Transverse colon (tissue), 4 donors: ENCODE measurements at regions not wholly inside any gene's neighbourhood (a gene's known extent, or its start where the extent isn't known, plus 50 kb on each side); places are given as distances from the start of the nearest gene placed in this dataset.

Experiments
- DNase-seq: peaks from one replicate; pipeline ENCODE4 v3.0.0-alpha.2; 2019
- H3K27ac ChIP-seq, 4 donors: fragments of 200-600 bp; sonication (generic); 2 replicates each; pipeline ENCODE4 v1.5.1; 2016 to 2018; ENCODE audit warnings: inconsistent platforms in 4 of 4
- H3K27me3 ChIP-seq: fragments of 200-600 bp; sonication (generic); 2 replicates; pipeline ENCODE4 v1.5.1; 2017; ENCODE audit warnings: inconsistent platforms
- H3K36me3 ChIP-seq, 4 donors: fragments of 200-600 bp; sonication (generic); 2 replicates each; pipeline ENCODE4 v1.5.1; 2017 to 2019; ENCODE audit warnings: inconsistent platforms in 4 of 4
- H3K4me1 ChIP-seq, 4 donors: fragments of 200-600 bp; sonication (generic); 2 replicates each; pipeline ENCODE4 v1.5.1; 2017 to 2020; ENCODE audit warnings: inconsistent platforms in 4 of 4
- H3K4me3 ChIP-seq, 4 donors: fragments of 200-600 bp; sonication (generic); 1 replicate in 1 of 4; 2 replicates in 3 of 4; pipeline versions ENCODE4 v1.5.1 to v1.6.1; 2017 to 2019; ENCODE audit warnings: inconsistent platforms in 4 of 4
- H3K9me3 ChIP-seq, 2 donors: fragments of 200-600 bp; sonication (generic); 2 replicates each; pipeline ENCODE4 v1.5.1; 2017 to 2019; ENCODE audit warnings: inconsistent platforms in 2 of 2
- CTCF ChIP-seq, 5 experiments: fragments of 200-600 bp in 3 of 5; fragments of 450-650 bp in 2 of 5; sonication (generic) in 3 of 5; IDR thresholded peaks; 1 replicate in 2 of 5; 2 replicates in 3 of 5; pipeline ENCODE4 v1.5.1; 2016 to 2017; ENCODE audit warnings: antibody characterized with exemption in 5 of 5, inconsistent platforms in 3 of 5, mild to moderate bottlenecking in 2 of 5, moderate library complexity in 1 of 5
- EP300 ChIP-seq: sonication (generic); formaldehyde crosslinking; IDR thresholded peaks from one replicate; pipeline ENCODE4 v1.6.1; 2017; ENCODE audit warnings: antibody characterized with exemption, low read depth
- POLR2A ChIP-seq: fragments of 450-650 bp; IDR thresholded peaks from one replicate; pipeline ENCODE4 v1.6.1; 2016; ENCODE audit warnings: antibody characterized with exemption, mild to moderate bottlenecking, moderate library complexity
- POLR2AphosphoS5 ChIP-seq, 3 donors: sonication (generic); formaldehyde crosslinking; IDR thresholded peaks; one replicate each; pipeline ENCODE4 v1.6.1; 2016; ENCODE audit warnings: antibody characterized with exemption in 3 of 3
- WGBS, 2 donors: methylation state at CpG; one replicate each; pipeline ENCODE4 v1.1.5; 2018; ENCODE audit warnings: low coverage in 1 of 2; 5-methylcytosine and 5-hydroxymethylcytosine counted together
- in situ Hi-C, 4 donors: fragments of 200-750 bp; cut with MboI; loops; one replicate each; pipeline versions ENCODE4 v1.15.0 to v1.15.1; 2017; ENCODE audit warnings: low sequenced_read_pairs in 3 of 4, low pct_ligation_motif_present in 1 of 4, low pct_unique_long_range_greater_than_20kb in 1 of 4
- intact Hi-C: fragments of 100-400 bp; cut with DNase I; formaldehyde crosslinking; loops from one replicate; pipeline ENCODE4 v1.15.1; 2023; ENCODE audit warnings: low total_unique reads

- no peak overlapping the region for H3K4me3 ChIP-seq
- in situ Hi-C loops: no loop called here
- no peaks in the 10 kb centered on the region for H3K36me3 ChIP-seq
- no peak for DNase-seq
- intact Hi-C loops: no loop called here
- H3K9me3 ChIP-seq: no peaks in the 10 kb centered on the region
- peaks cover 58% of the 10 kb centered on the region for H3K27me3 ChIP-seq
- no peaks in the 10 kb centered on the region for H3K4me1 ChIP-seq
- H3K27ac ChIP-seq: no peak overlapping the region
- WGBS, 2 donors: 48 to 62% methylated on average over 4 to 12 of the region's 12 CpGs
- TF ChIP-seq CTCF (IDR thresholded peaks at IDR 0.05) (no peak), EP300 (no peak), POLR2AphosphoS5 (IDR thresholded peaks at IDR 0.05) (no peak), POLR2A (no peak)
Measured at GRCh38 chr17:36842963-36843558, 94.2 kb upstream of the LHX1 start.

GRCh38 chr17:36844013-36844412 lies 93.3 kb upstream of the LHX1 start:
- intact Hi-C loops: no loop called here
- no peak for DNase-seq
- 68% methylated on average over 2 of the region's 2 CpGs; no CpG with 5 or more reads in 1 of the 2 donors for WGBS, 2 donors
- in situ Hi-C loops: no loop called here
- Histone ChIP-seq H3K27me3 (peaks cover 60% of the 10 kb centered on the region), H3K4me1 (no peaks in the 10 kb centered on the region), H3K27ac (no peak overlapping the region), H3K9me3 (no peaks in the 10 kb centered on the region), H3K4me3 (no peak overlapping the region), H3K36me3 (no peaks in the 10 kb centered on the region)
- TF ChIP-seq EP300 (no peak), POLR2AphosphoS5 (IDR thresholded peaks at IDR 0.05) (no peak), POLR2A (no peak), CTCF (IDR thresholded peaks at IDR 0.05) (no peak)

- 81 to 82% methylated on average over 2 of the region's 2 CpGs for WGBS, 2 donors
- Histone ChIP-seq H3K9me3 (no peaks in the 10 kb centered on the region), H3K36me3 (no peaks in the 10 kb centered on the region), H3K4me3 (no peak overlapping the region), H3K4me1 (no peaks in the 10 kb centered on the region), H3K27ac (no peak overlapping the region), H3K27me3 (peaks cover 55% of the 10 kb centered on the region)
- in situ Hi-C loops: no loop called here
- intact Hi-C loops: no loop called here
- TF ChIP-seq CTCF (IDR thresholded peaks at IDR 0.05) (no peak), POLR2A (no peak), POLR2AphosphoS5 (IDR thresholded peaks at IDR 0.05) (no peak), EP300 (no peak)
- DNase-seq: no peak
Measured at GRCh38 chr17:36844601-36845000, 92.7 kb upstream of the LHX1 start.

- Histone ChIP-seq H3K9me3 (no peaks in the 10 kb centered on the region), H3K4me3 (no peak overlapping the region), H3K27ac (no peak overlapping the region), H3K4me1 (no peaks in the 10 kb centered on the region), H3K27me3 (peaks cover 45% of the 10 kb centered on the region), H3K36me3 (no peaks in the 10 kb centered on the region)
- DNase-seq: no peak
- intact Hi-C loops (no loop called here), in situ Hi-C loops (no loop called here)
- WGBS, 2 donors: 40% methylated on average over 4 of the region's 5 CpGs; no CpG with 5 or more reads in 1 of the 2 donors
- TF ChIP-seq POLR2AphosphoS5 (IDR thresholded peaks at IDR 0.05) (no peak), POLR2A (no peak), EP300 (no peak), CTCF (IDR thresholded peaks at IDR 0.05) (no peak)
Measured at GRCh38 chr17:36845916-36846315, 91.4 kb upstream of the LHX1 start.
